Neural cell (in vitro differentiated cells): ENCODE measurements at regions not wholly inside any gene's neighbourhood (a gene's known extent, or its start where the extent isn't known, plus 50 kb on each side); places are given as distances from the start of the nearest gene placed in this dataset.

Experiments
- H2AFZ ChIP-seq: fragments of 200-600, 300-800 bp; sonication (generic), shearing (Covaris generic); 2 replicates; pipeline ENCODE4 v1.6.0; 2014; ENCODE audit warnings: low read depth, mild to moderate bottlenecking, antibody characterized with exemption, low read length, moderate library complexity
- H3F3A ChIP-seq: fragments of 200-600 bp; shearing (Covaris generic); 2 replicates; pipeline ENCODE4 v1.6.1; 2016; ENCODE audit warnings: mild to moderate bottlenecking, moderate library complexity, mixed read lengths, antibody characterized with exemption, low read length; ENCODE audit not compliant: insufficient read depth, poor library complexity, severe bottlenecking
- H3K27ac ChIP-seq: fragments of 200-600, 300-800 bp; sonication (generic), shearing (Covaris generic); 2 replicates; pipeline ENCODE4 v1.5.1; 2014; ENCODE audit warnings: mild to moderate bottlenecking, low read length, moderate library complexity
- H3K27me3 ChIP-seq: fragments of 300-800, 200-600 bp; sonication (generic), shearing (Covaris generic); 2 replicates; pipeline ENCODE4 v1.6.0; 2014; ENCODE audit warnings: mild to moderate bottlenecking, low read depth, low read length, moderate library complexity; ENCODE audit not compliant: insufficient read depth
- H3K36me3 ChIP-seq: fragments of 300-800, 200-600 bp; sonication (generic), shearing (Covaris generic); 2 replicates; pipeline ENCODE4 v1.5.1; 2014; ENCODE audit warnings: mild to moderate bottlenecking, antibody characterized with exemption, low read length, moderate library complexity; ENCODE audit not compliant: insufficient read depth
- H3K4me2 ChIP-seq: fragments of 300-800, 200-600 bp; sonication (generic), shearing (Covaris generic); 2 replicates; pipeline ENCODE4 v1.6.0; 2014; ENCODE audit warnings: mild to moderate bottlenecking, low read length
- H3K4me3 ChIP-seq: fragments of 300-800, 200-600 bp; sonication (generic), shearing (Covaris generic); 2 replicates; pipeline ENCODE4 v1.5.1; 2014; ENCODE audit warnings: mild to moderate bottlenecking, low read length, moderate library complexity
- H3K79me2 ChIP-seq: fragments of 200-600 bp; shearing (Covaris generic); replicated peaks from 2 replicates; pipeline ENCODE4 v1.6.0; 2014; ENCODE audit warnings: mild to moderate bottlenecking, low read length, moderate library complexity; ENCODE audit not compliant: insufficient read depth
- H3K9ac ChIP-seq: fragments of 300-800, 200-600 bp; sonication (generic), shearing (Covaris generic); 2 replicates; pipeline ENCODE4 v1.6.1; 2016; ENCODE audit warnings: mild to moderate bottlenecking, low read length, mixed read lengths
- H3K9me2 ChIP-seq: fragments of 200-600 bp; shearing (Covaris generic); 2 replicates; pipeline ENCODE4 v1.6.1; 2016; ENCODE audit warnings: mild to moderate bottlenecking, low read length, mixed read lengths; ENCODE audit not compliant: insufficient read depth
- H3K9me3 ChIP-seq: fragments of 200-600, 300-800 bp; sonication (generic), shearing (Covaris generic); 2 replicates; pipeline ENCODE4 v1.6.1; 2016; ENCODE audit warnings: mild to moderate bottlenecking, mixed run types, low read length, moderate library complexity, mixed read lengths
- H4K20me1 ChIP-seq: fragments of 200-600 bp; shearing (Covaris generic); 2 replicates; pipeline ENCODE4 v1.6.1; 2016; ENCODE audit warnings: mild to moderate bottlenecking, mixed run types; ENCODE audit not compliant: insufficient read depth
- EP300 ChIP-seq: fragments of 450-650 bp; conservative IDR thresholded peaks from 2 replicates; pipeline ENCODE4 v1.6.1; 2014; ENCODE audit warnings: antibody characterized with exemption, mild to moderate bottlenecking, moderate library complexity; ENCODE audit not compliant: poor library complexity, severe bottlenecking
- EZH2 ChIP-seq: fragments of 200-600, 300-800 bp; shearing (Covaris generic), sonication (generic); IDR thresholded peaks from 2 replicates; pipeline ENCODE4 v1.6.1; 2014; ENCODE audit warnings: antibody characterized with exemption, low read length, borderline replicate concordance, mild to moderate bottlenecking; ENCODE audit not compliant: insufficient read depth, poor library complexity, severe bottlenecking
- MXI1 ChIP-seq: fragments of 450-650 bp; conservative IDR thresholded peaks from 2 replicates; pipeline ENCODE4 v1.6.1; 2014; ENCODE audit warnings: antibody characterized with exemption, mild to moderate bottlenecking; ENCODE audit not compliant: poor library complexity, severe bottlenecking
- POLR2AphosphoS5 ChIP-seq: IDR thresholded peaks from 2 replicates; pipeline ENCODE4 v1.6.1; 2012
- RAD21 ChIP-seq: fragments of 450-650 bp; conservative IDR thresholded peaks from 2 replicates; pipeline ENCODE4 v1.6.1; 2014; ENCODE audit warnings: antibody characterized with exemption, mild to moderate bottlenecking, moderate library complexity
- SMC3 ChIP-seq: fragments of 450-650 bp; conservative IDR thresholded peaks from 2 replicates; pipeline ENCODE4 v1.6.1; 2014; ENCODE audit warnings: antibody characterized with exemption, mild to moderate bottlenecking, moderate library complexity; ENCODE audit not compliant: poor library complexity
- TAF1 ChIP-seq: IDR thresholded peaks from 2 replicates; pipeline ENCODE4 v1.6.1; 2012; ENCODE audit warnings: low read depth
- TF ChIP-seq, protein P1 (sequence below): fragments of 450-650 bp; IDR thresholded peaks from 2 replicates; pipeline ENCODE4 v1.5.1; 2014; ENCODE audit warnings: antibody characterized with exemption, mild to moderate bottlenecking, moderate library complexity; ENCODE audit not compliant: poor library complexity, severe bottlenecking
- TF ChIP-seq, protein P2 (sequence below): IDR thresholded peaks from 2 replicates; pipeline ENCODE4 v1.6.1; 2012; ENCODE audit warnings: borderline replicate concordance

- H3K36me3 ChIP-seq, result no peaks in the 10 kb centered on the region
- no peaks in the 10 kb centered on the region for H3K9me3 ChIP-seq
Measured at GRCh38 chr1:118617916-118618315, 370.2 kb downstream of the TBX15 start.

GRCh38 chr1:118615066-118615465 lies 373.1 kb downstream of the TBX15 start:
- H3K4me3 ChIP-seq, result no peak overlapping the region

More at GRCh38 chr1:118617916-118618315, 370.2 kb downstream of the TBX15 start:
- no peak overlapping the region for H2AFZ ChIP-seq
- H3K9me2 ChIP-seq, result no peaks in the 10 kb centered on the region
- no peak overlapping the region for H3K4me2 ChIP-seq
- H3F3A ChIP-seq, result no peaks in the 10 kb centered on the region
- no peak overlapping the region for H3K4me3 ChIP-seq
- H4K20me1 ChIP-seq, result no peaks in the 10 kb centered on the region
- no peak overlapping the region for H3K9ac ChIP-seq
- no peak overlapping the region for H3K27ac ChIP-seq
- no peaks in the 10 kb centered on the region for H3K27me3 ChIP-seq
- no peak for TF ChIP-seq MXI1
- TF ChIP-seq TAF1, result no peak
- no peak for TF ChIP-seq EZH2
- no peak for TF ChIP-seq EP300
- TF ChIP-seq POLR2AphosphoS5, result no peak
- TF ChIP-seq, protein P1, sequence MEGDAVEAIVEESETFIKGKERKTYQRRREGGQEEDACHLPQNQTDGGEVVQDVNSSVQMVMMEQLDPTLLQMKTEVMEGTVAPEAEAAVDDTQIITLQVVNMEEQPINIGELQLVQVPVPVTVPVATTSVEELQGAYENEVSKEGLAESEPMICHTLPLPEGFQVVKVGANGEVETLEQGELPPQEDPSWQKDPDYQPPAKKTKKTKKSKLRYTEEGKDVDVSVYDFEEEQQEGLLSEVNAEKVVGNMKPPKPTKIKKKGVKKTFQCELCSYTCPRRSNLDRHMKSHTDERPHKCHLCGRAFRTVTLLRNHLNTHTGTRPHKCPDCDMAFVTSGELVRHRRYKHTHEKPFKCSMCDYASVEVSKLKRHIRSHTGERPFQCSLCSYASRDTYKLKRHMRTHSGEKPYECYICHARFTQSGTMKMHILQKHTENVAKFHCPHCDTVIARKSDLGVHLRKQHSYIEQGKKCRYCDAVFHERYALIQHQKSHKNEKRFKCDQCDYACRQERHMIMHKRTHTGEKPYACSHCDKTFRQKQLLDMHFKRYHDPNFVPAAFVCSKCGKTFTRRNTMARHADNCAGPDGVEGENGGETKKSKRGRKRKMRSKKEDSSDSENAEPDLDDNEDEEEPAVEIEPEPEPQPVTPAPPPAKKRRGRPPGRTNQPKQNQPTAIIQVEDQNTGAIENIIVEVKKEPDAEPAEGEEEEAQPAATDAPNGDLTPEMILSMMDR, result no peak
- TF ChIP-seq, protein P2, sequence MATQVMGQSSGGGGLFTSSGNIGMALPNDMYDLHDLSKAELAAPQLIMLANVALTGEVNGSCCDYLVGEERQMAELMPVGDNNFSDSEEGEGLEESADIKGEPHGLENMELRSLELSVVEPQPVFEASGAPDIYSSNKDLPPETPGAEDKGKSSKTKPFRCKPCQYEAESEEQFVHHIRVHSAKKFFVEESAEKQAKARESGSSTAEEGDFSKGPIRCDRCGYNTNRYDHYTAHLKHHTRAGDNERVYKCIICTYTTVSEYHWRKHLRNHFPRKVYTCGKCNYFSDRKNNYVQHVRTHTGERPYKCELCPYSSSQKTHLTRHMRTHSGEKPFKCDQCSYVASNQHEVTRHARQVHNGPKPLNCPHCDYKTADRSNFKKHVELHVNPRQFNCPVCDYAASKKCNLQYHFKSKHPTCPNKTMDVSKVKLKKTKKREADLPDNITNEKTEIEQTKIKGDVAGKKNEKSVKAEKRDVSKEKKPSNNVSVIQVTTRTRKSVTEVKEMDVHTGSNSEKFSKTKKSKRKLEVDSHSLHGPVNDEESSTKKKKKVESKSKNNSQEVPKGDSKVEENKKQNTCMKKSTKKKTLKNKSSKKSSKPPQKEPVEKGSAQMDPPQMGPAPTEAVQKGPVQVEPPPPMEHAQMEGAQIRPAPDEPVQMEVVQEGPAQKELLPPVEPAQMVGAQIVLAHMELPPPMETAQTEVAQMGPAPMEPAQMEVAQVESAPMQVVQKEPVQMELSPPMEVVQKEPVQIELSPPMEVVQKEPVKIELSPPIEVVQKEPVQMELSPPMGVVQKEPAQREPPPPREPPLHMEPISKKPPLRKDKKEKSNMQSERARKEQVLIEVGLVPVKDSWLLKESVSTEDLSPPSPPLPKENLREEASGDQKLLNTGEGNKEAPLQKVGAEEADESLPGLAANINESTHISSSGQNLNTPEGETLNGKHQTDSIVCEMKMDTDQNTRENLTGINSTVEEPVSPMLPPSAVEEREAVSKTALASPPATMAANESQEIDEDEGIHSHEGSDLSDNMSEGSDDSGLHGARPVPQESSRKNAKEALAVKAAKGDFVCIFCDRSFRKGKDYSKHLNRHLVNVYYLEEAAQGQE, result no peak
- no peak for TF ChIP-seq RAD21
- no peak for TF ChIP-seq SMC3
- H3K79me2 ChIP-seq, result no peaks in the 10 kb centered on the region

More at GRCh38 chr1:118615066-118615465, 373.1 kb downstream of the TBX15 start:
- Histone ChIP-seq H3K9me3 (no peaks in the 10 kb centered on the region), H3K27ac (no peak overlapping the region), H3F3A (no peaks in the 10 kb centered on the region), H3K9ac (no peak overlapping the region), H3K4me2 (no peak overlapping the region), H2AFZ (no peak overlapping the region), H3K79me2 (no peaks in the 10 kb centered on the region), H3K9me2 (no peaks in the 10 kb centered on the region), H3K27me3 (no peaks in the 10 kb centered on the region), H4K20me1 (no peaks in the 10 kb centered on the region), H3K36me3 (no peaks in the 10 kb centered on the region)
- no peak for TF ChIP-seq SMC3
- TF ChIP-seq, protein P2, result no peak
- no peak for TF ChIP-seq RAD21
- TF ChIP-seq EP300, result no peak
- TF ChIP-seq, protein P1, result no peak
- no peak for TF ChIP-seq EZH2
- TF ChIP-seq MXI1, result no peak
- TF ChIP-seq TAF1, result no peak
- no peak for TF ChIP-seq POLR2AphosphoS5
